GM23338 (cell line): ENCODE measurements at regions not wholly inside any gene's neighbourhood (a gene's known extent, or its start where the extent isn't known, plus 50 kb on each side); places are given as distances from the start of the nearest gene placed in this dataset.

ENCODE experiments used
- ATAC-seq: fragments of 200-7000 bp; cut with Tn5 transposase; 3 replicates; pipeline ENCODE4 v1.9.1; 2020
- DNase-seq: peaks from one replicate; pipeline ENCODE4 v3.0.0-alpha.2; 2015; ENCODE audit warnings: low spot score
- H2AFZ ChIP-seq: fragments of 200-600 bp; sonication (generic); 2 replicates; pipeline ENCODE4 v1.8.0; 2016; ENCODE audit warnings: antibody characterized with exemption, mild to moderate bottlenecking, moderate library complexity
- H3F3A ChIP-seq: fragments of 200-600 bp; sonication (generic); replicated peaks from 2 replicates; pipeline ENCODE4 v1.8.0; 2017; ENCODE audit warnings: antibody characterized with exemption, mixed run types, low read depth
- H3K27ac ChIP-seq: fragments of 200-600 bp; sonication (generic); 2 replicates; pipeline ENCODE4 v1.6.1; 2016; ENCODE audit warnings: low read depth
- H3K27me3 ChIP-seq: fragments of 200-600 bp; sonication (generic); 2 replicates; pipeline ENCODE4 v1.8.0; 2016; ENCODE audit warnings: mild to moderate bottlenecking, mixed run types, moderate library complexity; ENCODE audit not compliant: insufficient read depth
- H3K36me3 ChIP-seq: fragments of 200-600 bp; sonication (generic); 2 replicates; pipeline ENCODE4 v1.8.0; 2016; ENCODE audit warnings: mild to moderate bottlenecking; ENCODE audit not compliant: insufficient read depth
- H3K4me1 ChIP-seq: fragments of 200-600 bp; sonication (generic); 2 replicates; pipeline ENCODE4 v1.8.0; 2016; ENCODE audit warnings: mild to moderate bottlenecking, moderate library complexity; ENCODE audit not compliant: insufficient read depth
- H3K4me2 ChIP-seq: fragments of 200-600 bp; sonication (generic); 2 replicates; pipeline ENCODE4 v1.7.1; 2017; ENCODE audit warnings: mixed run types
- H3K4me3 ChIP-seq: fragments of 200-600 bp; sonication (generic); 2 replicates; pipeline ENCODE4 v1.6.1; 2016; ENCODE audit warnings: mixed run types
- H3K79me2 ChIP-seq: fragments of 200-600 bp; sonication (generic); replicated peaks from 2 replicates; pipeline ENCODE4 v1.8.0; 2017; ENCODE audit warnings: mild to moderate bottlenecking; ENCODE audit not compliant: insufficient read depth
- H3K9me2 ChIP-seq: fragments of 200-600 bp; sonication (generic); 2 replicates; pipeline ENCODE4 v1.8.0; 2017; ENCODE audit not compliant: insufficient read depth
- H4K20me1 ChIP-seq: fragments of 200-600 bp; sonication (generic); replicated peaks from 2 replicates; pipeline ENCODE4 v1.8.0; 2017; ENCODE audit warnings: mild to moderate bottlenecking; ENCODE audit not compliant: insufficient read depth
- H3K27ac Mint-ChIP-seq: 2 replicates; pipeline ENCODE4 v1.8.0; 2020; ENCODE audit warnings: inconsistent platforms, mild to moderate bottlenecking, moderate library complexity, mixed read lengths
- H3K27me3 Mint-ChIP-seq: 3 replicates; pipeline ENCODE4 v1.8.0; 2022; ENCODE audit warnings: low read depth, mild to moderate bottlenecking, moderate library complexity, mixed read lengths, inconsistent platforms; ENCODE audit not compliant: insufficient read depth, poor library complexity
- H3K36me3 Mint-ChIP-seq: 3 replicates; pipeline ENCODE4 v1.8.0; 2021; ENCODE audit warnings: low read depth, mild to moderate bottlenecking, inconsistent platforms, moderate library complexity, mixed read lengths
- H3K4me1 Mint-ChIP-seq: 3 replicates; pipeline ENCODE4 v1.8.0; 2020; ENCODE audit warnings: mild to moderate bottlenecking, inconsistent platforms, mixed read lengths
- H3K4me3 Mint-ChIP-seq: 3 replicates; pipeline ENCODE4 v1.8.0; 2021; ENCODE audit warnings: moderate library complexity, mild to moderate bottlenecking, inconsistent platforms, mixed read lengths
- H3K9me3 Mint-ChIP-seq: 3 replicates; pipeline ENCODE4 v1.8.0; 2020; ENCODE audit warnings: moderate library complexity, mild to moderate bottlenecking, inconsistent platforms, mixed read lengths
- CREB1 ChIP-seq: fragments of 250-450 bp; sonication (Bioruptor Pico); IDR thresholded peaks from 2 replicates; pipeline ENCODE4 v1.5.0; 2020; ENCODE audit warnings: low read depth, mild to moderate bottlenecking, moderate library complexity
- CTCF ChIP-seq, 2 experiments: fragments of 200-600 bp in 1 of 2; sonication (generic) in 1 of 2; conservative IDR thresholded peaks; 2 replicates each; pipeline versions ENCODE4 v1.5.1 to v1.6.1; 2016 to 2017; ENCODE audit warnings: antibody characterized with exemption in 2 of 2, low read depth in 2 of 2, mild to moderate bottlenecking in 2 of 2, moderate library complexity in 1 of 2
- EZH2 ChIP-seq: fragments of 200-600 bp; sonication (generic); IDR thresholded peaks from one replicate; pipeline ENCODE4 v1.8.0; 2017; ENCODE audit warnings: antibody characterized with exemption, mild to moderate bottlenecking, low read depth; ENCODE audit not compliant: unreplicated experiment
- JUNB ChIP-seq: IDR thresholded peaks from one replicate; pipeline ENCODE4 v1.6.1; 2016; ENCODE audit warnings: antibody characterized with exemption; ENCODE audit not compliant: unreplicated experiment
- POLR2AphosphoS5 ChIP-seq: IDR thresholded peaks from 2 replicates; pipeline ENCODE4 v1.6.1; 2016; ENCODE audit warnings: antibody characterized with exemption, low read depth
- REST ChIP-seq: IDR thresholded peaks from one replicate; pipeline ENCODE4 v1.6.1; 2018; ENCODE audit warnings: antibody characterized with exemption; ENCODE audit not compliant: unreplicated experiment
- ZNF114 ChIP-seq: fragments of 250-450 bp; sonication (Bioruptor Pico); IDR thresholded peaks from 2 replicates; pipeline ENCODE4 v1.5.0; 2020; ENCODE audit warnings: mild to moderate bottlenecking, moderate library complexity
- ZNF462 ChIP-seq: fragments of 250-450 bp; sonication (Bioruptor Pico); IDR thresholded peaks from 2 replicates; pipeline ENCODE4 v1.5.0; 2020; ENCODE audit warnings: mild to moderate bottlenecking, moderate library complexity

- H3K4me1 Mint-ChIP-seq = peaks cover 14% of the 10 kb centered on the region
- H3K27ac Mint-ChIP-seq = no peak overlapping the region
- no peak overlapping the region for H3K4me2 ChIP-seq
- H3K27me3 Mint-ChIP-seq = no peaks in the 10 kb centered on the region
- TF ChIP-seq REST (no peak), JUNB (no peak), CREB1 (CRISPR knock-in tag) (no peak), CTCF (conservative IDR thresholded peaks at IDR 0.05; ENCODE audit: low read depth in 2 of 2) (no peak), POLR2AphosphoS5 (no peak)
- peaks cover 8% of the 10 kb centered on the region; the same call in 1 of the 2 replicates for H3K4me1 ChIP-seq
- H3K27ac ChIP-seq = no peak overlapping the region
- no peaks in the 10 kb centered on the region for H3K79me2 ChIP-seq
- no peaks in the 10 kb centered on the region for H3K27me3 ChIP-seq
- H3F3A ChIP-seq = no peaks in the 10 kb centered on the region
- no peaks in the 10 kb centered on the region for H3K36me3 ChIP-seq
- no peak overlapping the region for H2AFZ ChIP-seq
- H3K9me2 ChIP-seq = peaks cover 5% of the 10 kb centered on the region; the same call in 1 of the 2 replicates
- no peaks in the 10 kb centered on the region for H3K9me3 Mint-ChIP-seq
- no peak overlapping the region for H3K4me3 Mint-ChIP-seq
- H3K4me3 ChIP-seq = no peak overlapping the region
- DNase-seq (no peak), ATAC-seq (no peak)
- H4K20me1 ChIP-seq = no peaks in the 10 kb centered on the region
- no peaks in the 10 kb centered on the region for H3K36me3 Mint-ChIP-seq
Observed at GRCh38 chr12:13580206-13580605, 383.7 kb downstream of the EMP1 start.

GRCh38 chr12:13576935-13577500, 380.5 kb downstream of the EMP1 start:
- no peaks in the 10 kb centered on the region for H3K36me3 ChIP-seq
- no peak overlapping the region for H3K4me2 ChIP-seq
- no peaks in the 10 kb centered on the region for H3K79me2 ChIP-seq
- H3F3A ChIP-seq = no peaks in the 10 kb centered on the region
- no peak overlapping the region for H3K27ac Mint-ChIP-seq
- peaks cover 5% of the 10 kb centered on the region; the same call in 1 of the 2 replicates for H3K9me2 ChIP-seq
- H3K4me3 Mint-ChIP-seq = no peak overlapping the region
- no peaks in the 10 kb centered on the region for H3K27me3 ChIP-seq
- no peak for DNase-seq
- no peak overlapping the region for H2AFZ ChIP-seq
- no peaks in the 10 kb centered on the region for H3K4me1 ChIP-seq
- no peaks in the 10 kb centered on the region for H3K27me3 Mint-ChIP-seq
- H3K4me1 Mint-ChIP-seq = no peaks in the 10 kb centered on the region
- no peak overlapping the region for H3K27ac ChIP-seq
- H3K9me3 Mint-ChIP-seq = no peaks in the 10 kb centered on the region
- H3K36me3 Mint-ChIP-seq = no peaks in the 10 kb centered on the region
- H4K20me1 ChIP-seq = no peaks in the 10 kb centered on the region
- no peak overlapping the region for H3K4me3 ChIP-seq
- no peak for TF ChIP-seq EZH2
- TF ChIP-seq ZNF114 (CRISPR knock-in tag) = no peak
- no peak for TF ChIP-seq CTCF (conservative IDR thresholded peaks at IDR 0.05; ENCODE audit: low read depth in 2 of 2)
- no peak for TF ChIP-seq ZNF462 (CRISPR knock-in tag)
- ATAC-seq = no peak
